Activated CD4-positive, alpha-beta T cell treated with anti-CD3 and anti-CD28 coated beads for 36 hours (primary cell): ENCODE measurements at regions not wholly inside any gene's neighbourhood (a gene's known extent, or its start where the extent isn't known, plus 50 kb on each side); places are given as distances from the start of the nearest gene placed in this dataset.
"Not testable (repeated sequence)": the region's sequence is repeated elsewhere in the genome, so short reads cannot be mapped to it uniquely, and the experiment has no call there.

Experiments used
- ATAC-seq: fragments of 200-7000 bp; cut with Tn5 transposase; one replicate; pipeline ENCODE4 v1.10.0; 2021; ENCODE audit warnings: mild to moderate bottlenecking, moderate library complexity
- CTCF ChIA-PET: fragments of 350-600 bp; sonication (Branson Sonifier 250); formaldehyde crosslinking; loops from one replicate; lab custom pipeline; 2021; ENCODE audit warnings: antibody characterized with exemption; lab: Charles Lee
- POLR2A ChIA-PET: fragments of 350-600 bp; sonication (Branson Sonifier 250); formaldehyde crosslinking; loops from one replicate; lab custom pipeline; 2021; ENCODE audit warnings: antibody characterized with exemption, inconsistent platforms; lab: Charles Lee
- DNase-seq: peaks from one replicate; pipeline ENCODE4 v3.0.0-alpha.2; 2020
- H3K27ac Mint-ChIP-seq: one replicate; pipeline ENCODE4 v1.8.0; 2021; ENCODE audit warnings: mixed read lengths
- H3K27me3 Mint-ChIP-seq: one replicate; pipeline ENCODE4 v1.8.0; 2021; ENCODE audit warnings: mixed read lengths
- H3K36me3 Mint-ChIP-seq: one replicate; pipeline ENCODE4 v1.8.0; 2021; ENCODE audit warnings: low read depth, mixed read lengths
- H3K4me1 Mint-ChIP-seq: one replicate; pipeline ENCODE4 v1.8.0; 2021; ENCODE audit warnings: mixed read lengths
- H3K4me3 Mint-ChIP-seq: one replicate; pipeline ENCODE4 v1.8.0; 2021; ENCODE audit warnings: mild to moderate bottlenecking, moderate library complexity, mixed read lengths
- H3K9me3 Mint-ChIP-seq: one replicate; pipeline ENCODE4 v1.8.0; 2021; ENCODE audit warnings: low read depth, mixed read lengths
- intact Hi-C, 2 experiments: fragments of 100-400 bp; cut with DNase I in 1 of 2; cut with micrococcal nuclease in 1 of 2; formaldehyde crosslinking; loops; one replicate each; pipeline versions ENCODE4 v1.14.2 to v1.15.1; 2022 to 2024; cut with DNase I, micrococcal nuclease

GRCh38 chr3:151593928-151594327 is 133.1 kb upstream of the IGSF10 start:
- Mint-ChIP-seq H3K27me3 (peaks cover 5% of the 10 kb centered on the region), H3K4me3 (no peak overlapping the region), H3K36me3 (no peaks in the 10 kb centered on the region), H3K27ac (no peak overlapping the region), H3K9me3 (no peaks in the 10 kb centered on the region), H3K4me1 (no peaks in the 10 kb centered on the region)
- ChIA-PET POLR2A (no interaction called here), CTCF (interaction anchor here (2.2 kb wide), 1 partner anchor 12 kb away, joined by 5 read pairs; no protein-coding TSS in a partner anchor)
- intact Hi-C loops, result no loop called here
- ATAC-seq (no peak), DNase-seq (no peak)

- Mint-ChIP-seq H3K27me3 (peaks cover 5% of the 10 kb centered on the region), H3K36me3 (no peaks in the 10 kb centered on the region), H3K27ac (no peak overlapping the region), H3K4me1 (no peaks in the 10 kb centered on the region), H3K9me3 (no peaks in the 10 kb centered on the region), H3K4me3 (no peak overlapping the region)
- DNase-seq, result no peak
- ChIA-PET CTCF (no interaction called here), POLR2A (no interaction called here)
- no peak for ATAC-seq
- intact Hi-C loops, result no loop called here
Observed at GRCh38 chr3:151592287-151592686, 131.4 kb upstream of the IGSF10 start.

GRCh38 chr3:151591441-151591840 is 130.6 kb upstream of the IGSF10 start:
- intact Hi-C loops, result no loop called here
- Mint-ChIP-seq H3K27me3 (peaks cover 3% of the 10 kb centered on the region), H3K9me3 (no peaks in the 10 kb centered on the region), H3K36me3 (no peaks in the 10 kb centered on the region), H3K4me3 (no peak overlapping the region), H3K4me1 (no peaks in the 10 kb centered on the region), H3K27ac (no peak overlapping the region)
- DNase-seq (no peak), ATAC-seq (no peak)
- CTCF ChIA-PET, result no interaction called here
- POLR2A ChIA-PET, result no interaction called here

DNA sequence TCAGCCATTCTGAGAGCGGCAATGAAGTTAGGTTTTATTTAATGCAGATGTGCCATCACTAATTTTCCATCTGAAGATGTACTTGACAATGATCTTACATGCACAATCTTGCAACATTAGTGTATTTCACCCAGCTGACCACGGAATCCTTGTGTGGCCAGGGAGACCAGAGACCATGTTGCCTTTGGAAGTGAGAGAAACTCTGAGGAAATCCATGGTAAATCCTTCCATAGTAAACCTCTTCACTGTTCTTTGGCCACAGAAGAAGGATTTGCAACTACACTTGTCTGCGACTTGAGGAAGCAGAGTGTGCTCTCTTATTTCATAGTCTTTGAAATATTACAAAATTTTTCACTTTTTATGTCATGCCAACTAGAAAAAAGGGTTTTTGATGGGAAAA is 128.4 kb upstream of the IGSF10 start:
- DNase-seq (no peak), ATAC-seq (no peak)
- no peaks in the 10 kb centered on the region for H3K36me3 Mint-ChIP-seq
- no peaks in the 10 kb centered on the region for H3K9me3 Mint-ChIP-seq
- H3K27ac Mint-ChIP-seq, result no peak overlapping the region
- peaks cover 2% of the 10 kb centered on the region for H3K27me3 Mint-ChIP-seq
- intact Hi-C loops, result no loop called here
- ChIA-PET CTCF (interaction anchor here (0.7 kb wide), 1 partner anchor 365 kb away, joined by 3 read pairs; no protein-coding TSS in a partner anchor), POLR2A (no interaction called here)
- no peak overlapping the region for H3K4me3 Mint-ChIP-seq
- H3K4me1 Mint-ChIP-seq, result no peaks in the 10 kb centered on the region

DNA sequence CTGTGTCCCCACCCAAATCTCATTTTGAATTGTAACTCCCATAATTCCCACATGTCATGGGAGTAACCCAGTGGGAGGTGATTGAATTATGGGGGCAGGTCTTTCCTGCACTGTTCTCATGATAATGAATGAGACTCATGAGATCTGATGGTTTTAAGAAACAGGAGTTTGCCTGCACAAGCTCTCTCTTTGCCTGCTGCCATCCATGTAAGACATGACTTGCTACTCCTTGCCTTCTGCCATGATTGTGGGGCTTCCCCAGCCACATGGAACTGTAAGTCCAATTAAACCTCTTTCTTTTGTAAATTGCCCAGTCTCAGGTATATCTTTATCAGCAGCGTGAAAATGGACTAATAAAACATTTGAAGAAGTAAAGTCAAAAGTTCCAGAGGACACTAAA is 126.8 kb upstream of the IGSF10 start:
- CTCF ChIA-PET, intact Hi-C loops, ATAC-seq, H3K9me3 Mint-ChIP-seq, H3K4me1 Mint-ChIP-seq, H3K27ac Mint-ChIP-seq, POLR2A ChIA-PET, H3K27me3 Mint-ChIP-seq, DNase-seq, H3K4me3 Mint-ChIP-seq, H3K36me3 Mint-ChIP-seq: not testable (repeated sequence)

GRCh38 chr3:151584566-151584965 is 123.7 kb upstream of the IGSF10 start:
- POLR2A ChIA-PET, result interaction anchor here (0.6 kb wide), 1 partner anchor 498 kb away, joined by 3 read pairs; no protein-coding TSS in a partner anchor
- DNase-seq (no peak), ATAC-seq (no peak)
- Mint-ChIP-seq H3K27ac (no peak overlapping the region), H3K36me3 (no peaks in the 10 kb centered on the region), H3K27me3 (no peaks in the 10 kb centered on the region), H3K4me1 (no peaks in the 10 kb centered on the region), H3K4me3 (no peak overlapping the region), H3K9me3 (no peaks in the 10 kb centered on the region)
- intact Hi-C loops, result no loop called here
- CTCF ChIA-PET, result no interaction called here

- ChIA-PET POLR2A (no interaction called here), CTCF (no interaction called here)
- no peaks in the 10 kb centered on the region for H3K36me3 Mint-ChIP-seq
- no peak overlapping the region for H3K27ac Mint-ChIP-seq
- DNase-seq (no peak), ATAC-seq (no peak)
- no peak overlapping the region for H3K4me3 Mint-ChIP-seq
- intact Hi-C loops, result no loop called here
- no peaks in the 10 kb centered on the region for H3K27me3 Mint-ChIP-seq
- no peaks in the 10 kb centered on the region for H3K9me3 Mint-ChIP-seq
- H3K4me1 Mint-ChIP-seq, result no peaks in the 10 kb centered on the region
Observed at GRCh38 chr3:151581035-151581434, 120.2 kb upstream of the IGSF10 start.

GRCh38 chr3:151580591-151580990 is 119.7 kb upstream of the IGSF10 start:
- no peak overlapping the region for H3K27ac Mint-ChIP-seq
- ChIA-PET CTCF (no interaction called here), POLR2A (no interaction called here)
- no peaks in the 10 kb centered on the region for H3K9me3 Mint-ChIP-seq
- ATAC-seq, result no peak
- no peak overlapping the region for H3K4me3 Mint-ChIP-seq
- intact Hi-C loops, result no loop called here
- no peaks in the 10 kb centered on the region for H3K27me3 Mint-ChIP-seq
- no peak for DNase-seq
- no peaks in the 10 kb centered on the region for H3K36me3 Mint-ChIP-seq
- no peaks in the 10 kb centered on the region for H3K4me1 Mint-ChIP-seq

DNA sequence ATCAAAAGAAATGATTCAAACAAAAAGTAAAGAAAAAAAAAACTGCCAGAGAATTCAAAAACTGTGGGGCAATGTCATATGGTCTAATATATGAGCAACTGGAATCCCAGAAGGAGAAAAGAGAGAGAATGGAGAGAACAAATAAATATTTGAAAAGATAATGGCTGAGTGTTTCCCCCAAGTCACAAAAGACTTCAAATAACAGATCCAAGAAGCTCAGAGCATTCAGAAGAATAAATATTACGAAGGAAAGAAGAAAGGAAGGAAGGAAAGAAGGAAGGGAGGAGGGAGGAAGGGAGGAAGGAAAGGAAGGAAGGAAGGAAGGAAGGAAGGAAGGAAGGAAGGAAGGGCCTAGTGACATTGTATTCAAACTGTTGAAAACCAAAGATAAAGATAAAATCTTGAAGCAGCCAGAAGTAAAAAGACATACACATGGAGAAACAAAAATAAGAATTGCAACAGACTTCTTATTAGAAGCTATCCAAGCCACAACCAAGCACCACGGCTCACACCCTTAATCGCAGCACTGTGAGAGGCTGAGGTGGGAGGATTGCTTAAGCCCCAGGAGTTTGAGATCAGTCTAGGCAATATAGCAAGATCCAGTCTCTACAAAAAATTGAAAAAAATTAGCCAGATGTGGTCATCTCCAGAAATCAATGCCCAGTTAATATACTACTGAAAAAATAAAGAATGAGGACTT is 118.9 kb upstream of the IGSF10 start:
- DNase-seq (no peak), ATAC-seq (no peak)
- Mint-ChIP-seq H3K36me3 (no peaks in the 10 kb centered on the region), H3K9me3 (no peaks in the 10 kb centered on the region), H3K27ac (no peak overlapping the region), H3K27me3 (peaks cover 2% of the 10 kb centered on the region), H3K4me1 (no peaks in the 10 kb centered on the region), H3K4me3 (no peak overlapping the region)
- POLR2A ChIA-PET, result no interaction called here
- intact Hi-C loops, result no loop called here
- CTCF ChIA-PET, result no interaction called here

- Mint-ChIP-seq H3K4me3 (no peak overlapping the region), H3K27me3 (peaks cover 3% of the 10 kb centered on the region), H3K36me3 (no peaks in the 10 kb centered on the region), H3K9me3 (no peaks in the 10 kb centered on the region), H3K27ac (no peak overlapping the region), H3K4me1 (no peaks in the 10 kb centered on the region)
- ChIA-PET POLR2A (no interaction called here), CTCF (no interaction called here)
- intact Hi-C loops, result no loop called here
- DNase-seq (no peak), ATAC-seq (no peak)
Observed at GRCh38 chr3:151578495-151578894, 117.6 kb upstream of the IGSF10 start.

GRCh38 chr3:151576511-151577137 is 115.8 kb upstream of the IGSF10 start:
- ATAC-seq (no peak), DNase-seq (no peak)
- intact Hi-C loops, result no loop called here
- Mint-ChIP-seq H3K36me3 (no peaks in the 10 kb centered on the region), H3K27me3 (peaks cover 3% of the 10 kb centered on the region), H3K9me3 (no peaks in the 10 kb centered on the region), H3K4me1 (no peaks in the 10 kb centered on the region), H3K4me3 (no peak overlapping the region), H3K27ac (no peak overlapping the region)
- ChIA-PET CTCF (no interaction called here), POLR2A (no interaction called here)

DNA sequence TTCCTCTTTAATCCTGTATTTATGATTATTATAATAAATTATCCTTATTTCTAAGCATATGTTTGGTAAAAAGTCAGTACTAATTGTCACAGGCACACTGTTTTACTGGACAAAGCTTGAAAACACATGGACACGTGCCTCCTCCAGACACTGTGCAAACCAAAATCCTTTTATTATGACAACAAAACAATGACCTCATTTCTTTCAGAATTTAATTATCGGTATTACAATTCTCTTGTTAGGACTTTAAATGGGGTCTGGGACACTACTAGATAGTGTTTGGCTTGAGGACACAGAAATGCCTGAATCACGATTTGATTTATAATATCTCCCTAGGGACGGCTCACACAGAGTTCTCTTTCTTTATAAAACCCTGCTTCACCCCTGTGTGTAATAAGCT is 107.3 kb upstream of the IGSF10 start:
- DNase-seq, result no peak
- intact Hi-C loops, result no loop called here
- POLR2A ChIA-PET, result interaction anchor here (0.5 kb wide), 1 partner anchor 17 kb away, joined by 8 read pairs; no protein-coding TSS in a partner anchor
- CTCF ChIA-PET, result no interaction called here
- H3K4me3 Mint-ChIP-seq, result no peak overlapping the region
- H3K9me3 Mint-ChIP-seq, result no peaks in the 10 kb centered on the region
- no peaks in the 10 kb centered on the region for H3K36me3 Mint-ChIP-seq
- H3K4me1 Mint-ChIP-seq, result no peaks in the 10 kb centered on the region
- H3K27me3 Mint-ChIP-seq, result no peaks in the 10 kb centered on the region
- no peak overlapping the region for H3K27ac Mint-ChIP-seq
- no peak for ATAC-seq
